A549 (cell line): ENCODE measurements at regions not wholly inside any gene's neighbourhood (a gene's known extent, or its start where the extent isn't known, plus 50 kb on each side); places are given as distances from the start of the nearest gene placed in this dataset.

Experiments used
- ATAC-seq, 2 experiments: fragments of 200-7000 bp in 1 of 2; fragments of >200 bp in 1 of 2; cut with Nextera tagmentation in 1 of 2; cut with Tn5 transposase in 1 of 2; 3 replicates each; pipeline versions ENCODE4 v1.8.0 to v1.9.1; 2018 to 2020; ENCODE audit warnings: mild to moderate bottlenecking in 1 of 2, moderate library complexity in 1 of 2
- CTCF ChIA-PET: fragments of 300-600 bp; sonication (Branson Sonifier 250); formaldehyde crosslinking; extraction: SDS; loops from one replicate; lab custom pipeline; 2021; ENCODE audit warnings: antibody characterized with exemption, inconsistent platforms; lab: Yijun Ruan, JAX
- POLR2A ChIA-PET: fragments of 350-600 bp; formaldehyde crosslinking; extraction: SDS; loops from one replicate; lab custom pipeline; 2021; ENCODE audit warnings: antibody characterized with exemption, inconsistent platforms; lab: Yijun Ruan, JAX
- DNase-seq, 2 experiments: peaks; one replicate each; pipeline versions ENCODE4 v3.0.0 to v3.0.0-alpha.2; 2011 to 2016; ENCODE audit warnings: low read depth in 1 of 2, low spot score in 1 of 2
- FAIRE-seq: peaks from 2 replicates; lab custom pipeline; 2011; peaks lifted over from hg19 to GRCh38; lab: Jason Lieb, UNC
- H3K27ac ChIP-seq, 2 experiments: fragments of >200 bp; sonication (Bioruptor Twin); formaldehyde crosslinking; 3 replicates each; pipeline ENCODE4 v1.5.1; 2016 to 2017
- H3K4me1 ChIP-seq: fragments of >200 bp; sonication (Bioruptor Twin); formaldehyde crosslinking; 3 replicates; pipeline ENCODE4 v1.6.1; 2016
- H3K4me2 ChIP-seq: fragments of >200 bp; sonication (Bioruptor Twin); formaldehyde crosslinking; 3 replicates; pipeline ENCODE4 v1.6.1; 2016
- H3K4me3 ChIP-seq: fragments of >200 bp; sonication (Bioruptor Twin); formaldehyde crosslinking; 3 replicates; pipeline ENCODE4 v1.5.1; 2016
- H3K9me3 ChIP-seq: fragments of >200 bp; sonication (Bioruptor Twin); formaldehyde crosslinking; 3 replicates; pipeline ENCODE4 v1.6.1; 2016
- ATOH8 ChIP-seq: fragments of 250-450 bp; sonication (Bioruptor Pico); IDR thresholded peaks from 2 replicates; pipeline ENCODE4 v1.5.0; 2020; ENCODE audit warnings: low read depth, mild to moderate bottlenecking, moderate library complexity
- CTCF ChIP-seq: fragments of >200 bp; sonication (Bioruptor Twin); formaldehyde crosslinking; IDR thresholded peaks from 3 replicates; pipeline ENCODE4 v1.5.1; 2016
- EHF ChIP-seq: fragments of 250-450 bp; sonication (Bioruptor Pico); IDR thresholded peaks from 2 replicates; pipeline ENCODE4 v1.5.0; 2020; ENCODE audit warnings: mild to moderate bottlenecking
- ELK1 ChIP-seq: fragments of 150-350 bp; IDR thresholded peaks from 2 replicates; pipeline ENCODE4 v1.6.1; 2014; ENCODE audit warnings: low read depth, mild to moderate bottlenecking, low read length
- ESRRA ChIP-seq: fragments of 150-350 bp; IDR thresholded peaks from 2 replicates; pipeline ENCODE4 v1.6.1; 2014; ENCODE audit warnings: mild to moderate bottlenecking, low read length, borderline replicate concordance
- HDAC2 ChIP-seq: fragments of 200-600 bp; sonication (generic); IDR thresholded peaks from 2 replicates; pipeline ENCODE4 v1.6.1; 2016
- HOXA7 ChIP-seq: fragments of 250-450 bp; sonication (Bioruptor Pico); IDR thresholded peaks from 2 replicates; pipeline ENCODE4 v1.5.0; 2020; ENCODE audit warnings: mild to moderate bottlenecking, moderate library complexity
- HOXB13 ChIP-seq: fragments of 250-450 bp; sonication (Bioruptor Pico); IDR thresholded peaks from 2 replicates; pipeline ENCODE4 v1.5.0; 2020; ENCODE audit warnings: low read depth, mild to moderate bottlenecking, moderate library complexity
- HOXB5 ChIP-seq: fragments of 250-450 bp; sonication (Bioruptor Pico); IDR thresholded peaks from 2 replicates; pipeline ENCODE4 v1.5.0; 2020; ENCODE audit warnings: mild to moderate bottlenecking, moderate library complexity
- KDM1A ChIP-seq: fragments of 200-600 bp; sonication (generic); IDR thresholded peaks from 2 replicates; pipeline ENCODE4 v1.6.1; 2016; ENCODE audit warnings: low read depth, mild to moderate bottlenecking
- MAFK ChIP-seq: fragments of 450-650 bp; IDR thresholded peaks from 2 replicates; pipeline ENCODE4 v1.6.1; 2014; ENCODE audit not compliant: partially characterized antibody
- MAX ChIP-seq: IDR thresholded peaks from 2 replicates; pipeline ENCODE4 v1.6.1; 2012
- NFE2L2 ChIP-seq: fragments of 150-350 bp; conservative IDR thresholded peaks from 2 replicates; pipeline ENCODE4 v1.6.1; 2014; ENCODE audit warnings: low read length
- PHF8 ChIP-seq: fragments of 200-600 bp; sonication (generic); IDR thresholded peaks from 2 replicates; pipeline ENCODE4 v1.6.1; 2016; ENCODE audit warnings: low read depth, mild to moderate bottlenecking, antibody characterized with exemption, moderate library complexity, borderline replicate concordance
- POLR2A ChIP-seq: IDR thresholded peaks from 2 replicates; pipeline ENCODE4 v1.6.1; 2012; ENCODE audit warnings: mild to moderate bottlenecking, low read length
- RARB ChIP-seq: fragments of 250-450 bp; sonication (Bioruptor Pico); IDR thresholded peaks from 2 replicates; pipeline ENCODE4 v1.8.0; 2021; ENCODE audit warnings: mild to moderate bottlenecking, moderate library complexity
- REST ChIP-seq: fragments of 200-600 bp; sonication (generic); IDR thresholded peaks from 2 replicates; pipeline ENCODE4 v1.6.1; 2016; ENCODE audit warnings: antibody characterized with exemption, mild to moderate bottlenecking, moderate library complexity
- SREBF2 ChIP-seq: fragments of 450-650 bp; IDR thresholded peaks from 2 replicates; pipeline ENCODE4 v1.6.1; 2014; ENCODE audit warnings: mild to moderate bottlenecking, moderate library complexity
- ZC3H11A ChIP-seq: fragments of 450-650 bp; IDR thresholded peaks from 2 replicates; pipeline ENCODE4 v1.6.1; 2014; ENCODE audit warnings: antibody characterized with exemption, mild to moderate bottlenecking
- ZSCAN20 ChIP-seq: fragments of 250-450 bp; sonication (Bioruptor Pico); IDR thresholded peaks from 2 replicates; pipeline ENCODE4 v1.8.0; 2022; ENCODE audit warnings: mild to moderate bottlenecking, moderate library complexity
- WGBS: methylation state at CpG from one replicate; pipeline ENCODE4 v1.1.6; 2017; ENCODE audit errors: missing lambda C conversion rate; 5-methylcytosine and 5-hydroxymethylcytosine counted together

GRCh38 chr5:14048434-14048833, 94.7 kb upstream of the TRIO start:
- H3K4me3 ChIP-seq, result no peak overlapping the region
- peaks cover 8% of the 10 kb centered on the region; the same call in 2 of the 3 replicates for H3K9me3 ChIP-seq
- CTCF ChIA-PET, result no interaction called here
- ATAC-seq, result no peak
- no peak for FAIRE-seq
- no peak for DNase-seq
- POLR2A ChIA-PET, result no interaction called here
- no peak for TF ChIP-seq RARB (CRISPR knock-in tag)
- peak; percentile 55 for TF ChIP-seq MAFK
- no peak for TF ChIP-seq HOXB5 (CRISPR knock-in tag)
- H3K27ac ChIP-seq, result no peak overlapping the region
- H3K4me2 ChIP-seq, result no peak overlapping the region
- H3K4me1 ChIP-seq, result 0 out of 3 replicates have a peak, but pooled peaks cover 4% of the 10 kb centered on the region

GRCh38 chr5:14041528-14042192, 97.2 kb upstream of the DNAH5 start:
- H3K9me3 ChIP-seq, result no peaks in the 10 kb centered on the region
- H3K4me2 ChIP-seq, result no peak overlapping the region
- H3K4me3 ChIP-seq, result no peak overlapping the region
- H3K27ac ChIP-seq, result peak overlapping the region in 1 of 2 experiments; percentile 91; a peak in 1 of 6 replicates
- DNase-seq, result no peak
- FAIRE-seq, result no peak
- CTCF ChIA-PET, result interaction anchor here (0.8 to 1.6 kb wide), 2 partner anchors 67 to 322 kb away, joined by 3 to 5 read pairs; no protein-coding TSS in a partner anchor
- peaks cover 35% of the 10 kb centered on the region for H3K4me1 ChIP-seq
- ATAC-seq, result no peak
- POLR2A ChIA-PET, result no interaction called here
- TF ChIP-seq HDAC2, result no peak
- TF ChIP-seq PHF8, result no peak
- 86% methylated on average over 11 of the region's 11 CpGs for WGBS

- H3K4me1 ChIP-seq, result peaks cover 42% of the 10 kb centered on the region
- no peak for TF ChIP-seq KDM1A
- TF ChIP-seq ELK1, result no peak
- no peak for TF ChIP-seq HDAC2
- TF ChIP-seq NFE2L2, result no peak
- no peak for TF ChIP-seq MAX
- TF ChIP-seq SREBF2, result no peak
- TF ChIP-seq HOXA7, result no peak
- no peak for FAIRE-seq
- ATAC-seq, result no peak
- WGBS, result 82% methylated on average over 5 of the region's 5 CpGs
- no peaks in the 10 kb centered on the region for H3K9me3 ChIP-seq
- POLR2A ChIA-PET, result no interaction called here
- no peak for DNase-seq
- no peak overlapping the region for H3K4me2 ChIP-seq
- H3K4me3 ChIP-seq, result no peak overlapping the region
- CTCF ChIA-PET, result interaction anchor here (1.6 kb wide), 1 partner anchor 323 kb away, joined by 5 read pairs; no protein-coding TSS in a partner anchor
- H3K27ac ChIP-seq, result peak overlapping the region in 1 of 2 experiments; percentile 91; a peak in 3 of 6 replicates
Observed at GRCh38 chr5:14040542-14040941, 96.1 kb upstream of the DNAH5 start.

- ChIA-PET POLR2A (interaction anchor here (1.6 kb wide), 1 partner anchor 103 kb away, joined by 5 read pairs; the partner anchor contains the start of gene TRIO), CTCF (interaction anchor here (1.3 kb wide), 1 partner anchor 181 kb away, joined by 3 read pairs; no protein-coding TSS in a partner anchor)
- WGBS, result 63% methylated on average over 1 of the region's 1 CpG
- Histone ChIP-seq H3K4me1 (peaks cover 51% of the 10 kb centered on the region), H3K4me2 (peak overlapping the region; percentile 88), H3K4me3 (no peak overlapping the region), H3K9me3 (no peaks in the 10 kb centered on the region), H3K27ac (peak overlapping the region; percentile 84 to 91)
- ATAC-seq, result no peak
- no peak for FAIRE-seq
- no peak for TF ChIP-seq NFE2L2
- no peak for TF ChIP-seq MAFK
- no peak for TF ChIP-seq POLR2A
- no peak for TF ChIP-seq HOXB13 (CRISPR knock-in tag)
- no peak for TF ChIP-seq ZSCAN20 (CRISPR knock-in tag)
- TF ChIP-seq HOXB5 (CRISPR knock-in tag), result no peak
- no peak for TF ChIP-seq ESRRA
- TF ChIP-seq EHF (CRISPR knock-in tag), result no peak
- TF ChIP-seq CTCF, result no peak
- no peak for TF ChIP-seq REST
- no peak for TF ChIP-seq ATOH8 (CRISPR knock-in tag)
- no peak for TF ChIP-seq ZC3H11A
- peak; percentile 31 to 41 for DNase-seq
Observed at GRCh38 chr5:14039576-14039975, 95.1 kb upstream of the DNAH5 start.
